Testis (tissue), 2 donors: ENCODE measurements at regions not wholly inside any gene's neighbourhood (a gene's known extent, or its start where the extent isn't known, plus 50 kb on each side); places are given as distances from the start of the nearest gene placed in this dataset.
A peak's percentile ranks its signal among the peaks of the same experiment; 100 is the strongest.

Experiments
- DNase-seq: peaks from one replicate; pipeline ENCODE4 v3.0.0-alpha.2; 2019
- H3K27ac ChIP-seq, 2 donors: fragments of 200-600 bp; sonication (generic); one replicate each; pipeline ENCODE4 v1.5.1; 2019
- H3K27me3 ChIP-seq: fragments of 200-600 bp; sonication (generic); one replicate; pipeline ENCODE4 v1.5.1; 2019
- H3K36me3 ChIP-seq: fragments of 200-600 bp; sonication (generic); one replicate; pipeline ENCODE4 v1.5.1; 2017; ENCODE audit warnings: low read depth; ENCODE audit errors: missing control alignments
- H3K4me1 ChIP-seq: fragments of 200-600 bp; sonication (generic); one replicate; pipeline ENCODE4 v1.5.1; 2019
- H3K4me3 ChIP-seq, 2 donors: fragments of 200-600 bp; sonication (generic); one replicate each; pipeline ENCODE4 v1.5.1; 2017 to 2019
- H3K9me3 ChIP-seq: fragments of 200-600 bp; sonication (generic); one replicate; pipeline ENCODE4 v1.5.1; 2017
- CTCF ChIP-seq, 3 experiments: fragments of 450-650 bp in 2 of 3; fragments of 200-600 bp in 1 of 3; sonication (generic) in 1 of 3; IDR thresholded peaks; one replicate each; pipeline ENCODE4 v1.5.1; 2016 to 2019; ENCODE audit warnings: antibody characterized with exemption in 3 of 3, mild to moderate bottlenecking in 2 of 3, moderate library complexity in 1 of 3
- POLR2A ChIP-seq: fragments of 450-650 bp; IDR thresholded peaks from one replicate; pipeline ENCODE4 v1.6.1; 2017; ENCODE audit warnings: antibody characterized with exemption, mild to moderate bottlenecking, moderate library complexity
- WGBS, 2 donors: methylation state at CpG; one replicate each; pipeline ENCODE4 v1.1.5; 2018; 5-methylcytosine and 5-hydroxymethylcytosine counted together
- intact Hi-C: fragments of 100-400 bp; cut with DNase I; formaldehyde crosslinking; loops from one replicate; pipeline ENCODE4 v1.15.1; 2023; ENCODE audit warnings: low total_unique reads

GRCh38 chr18:22608847-22609246, 191.1 kb upstream of the CTAGE1 start:
- Histone ChIP-seq H3K9me3 (no peaks in the 10 kb centered on the region), H3K27ac (no peak overlapping the region), H3K4me1 (peaks cover 4% of the 10 kb centered on the region), H3K36me3 (no peaks in the 10 kb centered on the region), H3K27me3 (no peaks in the 10 kb centered on the region), H3K4me3 (no peak overlapping the region)
- 22 to 40% methylated on average over 1 of the region's 1 CpG for WGBS, 2 donors
- intact Hi-C loops = no loop called here
- no peak for TF ChIP-seq POLR2A
- TF ChIP-seq CTCF (IDR thresholded peaks at IDR 0.05) = no peak
- no peak for DNase-seq

GRCh38 chr18:22609642-22610041, 191.9 kb upstream of the CTAGE1 start:
- no peaks in the 10 kb centered on the region for H3K9me3 ChIP-seq
- H3K4me3 ChIP-seq = no peak overlapping the region
- H3K27ac ChIP-seq = no peak overlapping the region
- TF ChIP-seq CTCF (IDR thresholded peaks at IDR 0.05) = peak in 1 of 3 experiments; percentile 18
- TF ChIP-seq POLR2A = no peak
- DNase-seq = no peak
- no peaks in the 10 kb centered on the region for H3K27me3 ChIP-seq
- intact Hi-C loops = no loop called here
- H3K36me3 ChIP-seq = no peaks in the 10 kb centered on the region
- 13 to 37% methylated on average over 5 of the region's 5 CpGs for WGBS, 2 donors
- H3K4me1 ChIP-seq = peaks cover 4% of the 10 kb centered on the region

- no peak for TF ChIP-seq POLR2A
- TF ChIP-seq CTCF (IDR thresholded peaks at IDR 0.05) = no peak
- H3K9me3 ChIP-seq = no peaks in the 10 kb centered on the region
These were observed 195.5 kb upstream of the CTAGE1 start for GRCh38 chr18:22613058-22613690.

GRCh38 chr18:22613788-22614187, 196.1 kb upstream of the CTAGE1 start:
- Histone ChIP-seq H3K27ac (no peak overlapping the region), H3K27me3 (no peaks in the 10 kb centered on the region), H3K36me3 (no peaks in the 10 kb centered on the region), H3K4me3 (no peak overlapping the region), H3K9me3 (no peaks in the 10 kb centered on the region), H3K4me1 (peaks cover 4% of the 10 kb centered on the region)
- 78 to 88% methylated on average over 3 of the region's 3 CpGs for WGBS, 2 donors
- intact Hi-C loops = no loop called here
- DNase-seq = no peak
- TF ChIP-seq POLR2A (no peak), CTCF (IDR thresholded peaks at IDR 0.05) (no peak)

More at GRCh38 chr18:22613058-22613690, 195.5 kb upstream of the CTAGE1 start:
- Histone ChIP-seq H3K27me3 (no peaks in the 10 kb centered on the region), H3K36me3 (no peaks in the 10 kb centered on the region), H3K4me3 (no peak overlapping the region), H3K27ac (no peak overlapping the region), H3K4me1 (peaks cover 4% of the 10 kb centered on the region)
- WGBS, 2 donors = 85 to 94% methylated on average over 18 of the region's 18 CpGs
- DNase-seq = no peak
- intact Hi-C loops = no loop called here

GRCh38 chr18:22623513-22623912, 205.8 kb upstream of the CTAGE1 start:
- Histone ChIP-seq H3K4me3 (no peak overlapping the region), H3K27me3 (no peaks in the 10 kb centered on the region), H3K4me1 (no peaks in the 10 kb centered on the region), H3K9me3 (no peaks in the 10 kb centered on the region), H3K27ac (no peak overlapping the region), H3K36me3 (no peaks in the 10 kb centered on the region)
- no peak for DNase-seq
- TF ChIP-seq POLR2A = no peak
- TF ChIP-seq CTCF (IDR thresholded peaks at IDR 0.05) = no peak
- 93 to 96% methylated on average over 5 of the region's 5 CpGs for WGBS, 2 donors
- intact Hi-C loops = no loop called here
